Breast epithelium (tissue), 4 donors: ENCODE measurements at regions not wholly inside any gene's neighbourhood (a gene's known extent, or its start where the extent isn't known, plus 50 kb on each side); places are given as distances from the start of the nearest gene placed in this dataset.
A peak's percentile ranks its signal among the peaks of the same experiment; 100 is the strongest.

ENCODE experiments used
- DNase-seq, 2 donors: peaks; one replicate each; pipeline ENCODE4 v3.0.0-alpha.2; 2019; ENCODE audit warnings: low spot score in 2 of 2
- H3K27ac ChIP-seq, 2 donors: fragments of 200-600 bp; sonication (generic) in 1 of 2; one replicate each; pipeline ENCODE4 v1.5.1; 2016 to 2019; ENCODE audit warnings: mild to moderate bottlenecking in 1 of 2
- H3K27me3 ChIP-seq, 2 donors: fragments of 200-600 bp; sonication (generic) in 1 of 2; one replicate each; pipeline versions ENCODE4 v1.5.1 to v1.6.0; 2017 to 2019; ENCODE audit warnings: control low read depth in 1 of 2, mild to moderate bottlenecking in 1 of 2
- H3K36me3 ChIP-seq: fragments of 200-600 bp; one replicate; pipeline ENCODE4 v1.5.1; 2019
- H3K4me1 ChIP-seq, 2 donors: fragments of 200-600 bp; sonication (generic); one replicate each; pipeline ENCODE4 v1.5.1; 2016 to 2019; ENCODE audit warnings: control low read depth in 1 of 2
- H3K4me3 ChIP-seq, 3 donors: fragments of 200-600 bp; sonication (generic); 1 replicate in 2 of 3; 2 replicates in 1 of 3; pipeline ENCODE4 v1.5.1; 2016 to 2019; ENCODE audit warnings: mild to moderate bottlenecking in 3 of 3, moderate library complexity in 2 of 3
- H3K9me3 ChIP-seq, 2 donors: fragments of 200-600 bp; sonication (generic) in 1 of 2; one replicate each; pipeline ENCODE4 v1.5.1; 2016 to 2019; ENCODE audit warnings: control low read depth in 1 of 2
- CTCF ChIP-seq, 3 donors: fragments of 450-650 bp; IDR thresholded peaks; one replicate each; pipeline ENCODE4 v1.5.1; 2016 to 2017; ENCODE audit warnings: antibody characterized with exemption in 3 of 3, mild to moderate bottlenecking in 3 of 3, moderate library complexity in 3 of 3
- POLR2A ChIP-seq: fragments of 450-650 bp; IDR thresholded peaks from one replicate; pipeline ENCODE4 v1.6.1; 2016; ENCODE audit warnings: antibody characterized with exemption, mild to moderate bottlenecking, moderate library complexity
- POLR2AphosphoS5 ChIP-seq, 3 donors: sonication (generic); formaldehyde crosslinking; IDR thresholded peaks; one replicate each; pipeline ENCODE4 v1.6.1; 2017; ENCODE audit warnings: antibody characterized with exemption in 3 of 3
- intact Hi-C: fragments of 100-400 bp; cut with DNase I; formaldehyde crosslinking; loops from one replicate; pipeline ENCODE4 v1.15.1; 2023; ENCODE audit warnings: low total_unique reads

DNA sequence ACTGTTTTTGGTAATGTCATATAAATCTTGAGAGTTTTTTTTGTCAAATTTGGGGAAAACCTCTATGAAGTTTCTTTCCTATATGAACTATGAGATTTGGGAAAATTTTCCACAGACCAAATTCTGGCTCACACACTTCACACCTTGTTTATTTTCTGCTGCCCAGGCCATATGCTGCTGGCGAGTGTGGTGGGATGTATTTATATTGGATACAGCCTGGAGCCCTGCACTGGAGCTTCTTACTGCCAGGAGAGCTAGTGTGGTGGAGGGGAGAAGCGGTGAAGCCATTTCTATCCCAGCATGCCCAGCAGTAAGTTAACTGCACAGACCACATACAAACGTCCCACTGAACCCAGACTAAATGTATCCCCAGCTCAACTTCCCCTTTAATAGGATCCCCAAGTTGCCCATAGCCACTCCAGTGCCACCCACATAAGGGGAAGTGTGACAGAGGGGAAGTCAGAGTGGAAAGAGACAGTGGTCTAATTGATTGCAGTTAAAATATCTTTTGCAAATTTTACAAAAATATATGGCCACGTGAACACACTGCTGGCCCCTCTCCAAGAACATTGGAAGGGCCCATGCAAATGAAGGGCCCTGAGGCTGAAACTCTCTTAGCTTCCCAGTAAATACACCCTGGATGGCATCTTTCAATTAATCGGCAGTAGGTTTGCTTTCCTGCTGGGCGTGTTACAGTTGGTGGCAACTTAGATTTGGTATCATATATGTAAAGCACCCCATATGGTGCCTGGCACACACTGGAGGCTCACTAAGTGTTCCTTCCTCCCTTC lies 146.6 kb upstream of the ITGA6 start:
- no peak for DNase-seq
- intact Hi-C loops: no loop called here
- H3K27ac ChIP-seq: no peak overlapping the region
- H3K4me3 ChIP-seq: no peak overlapping the region
- no peaks in the 10 kb centered on the region for H3K27me3 ChIP-seq
- no peaks in the 10 kb centered on the region for H3K36me3 ChIP-seq
- H3K9me3 ChIP-seq: no peaks in the 10 kb centered on the region
- no peaks in the 10 kb centered on the region for H3K4me1 ChIP-seq
- TF ChIP-seq POLR2AphosphoS5 (IDR thresholded peaks at IDR 0.05) (no peak), POLR2A (no peak), CTCF (IDR thresholded peaks at IDR 0.05) (no peak)

DNA sequence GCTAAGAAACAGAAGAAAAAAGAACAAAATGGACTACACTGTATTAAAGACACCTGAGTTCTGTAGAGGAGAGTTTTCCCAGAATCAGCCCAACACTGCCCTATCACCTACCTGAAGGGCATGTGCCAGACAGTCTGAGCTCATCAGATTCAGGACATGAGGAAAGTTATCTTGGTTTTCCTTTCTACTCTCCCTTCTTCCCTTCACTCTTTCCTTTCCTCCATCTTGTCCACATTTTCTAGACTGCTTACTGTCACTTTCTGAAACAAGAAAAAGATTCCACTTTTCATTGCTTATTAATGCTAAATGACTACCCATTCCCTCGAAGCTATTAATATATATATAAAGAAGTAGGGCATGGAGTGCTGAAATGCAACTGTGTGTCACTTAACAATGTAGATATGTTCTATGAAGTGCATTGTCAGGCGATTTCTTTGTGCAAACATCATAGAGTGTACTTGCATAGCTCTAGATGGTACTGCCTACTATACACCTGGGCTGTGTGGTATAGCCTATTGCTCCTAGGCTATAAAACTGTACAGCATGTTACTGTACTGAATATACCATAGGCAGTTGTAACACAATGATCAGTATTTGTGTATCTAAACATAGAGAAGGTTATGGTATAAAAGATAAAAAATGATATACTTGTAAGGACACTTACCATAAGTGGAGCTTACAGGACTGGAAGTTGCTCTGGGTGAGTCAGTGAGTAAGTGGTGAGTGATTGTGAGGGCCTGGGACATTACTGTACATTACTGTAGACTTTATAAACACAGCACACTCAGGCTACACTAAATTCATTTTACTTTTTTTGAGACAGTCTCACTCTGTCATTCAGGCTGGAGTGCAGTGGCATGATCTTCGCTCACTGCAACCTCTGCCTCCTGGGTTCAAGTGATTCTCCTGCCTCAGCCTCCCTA lies 145.5 kb upstream of the ITGA6 start:
- intact Hi-C loops: no loop called here
- H3K4me1 ChIP-seq: no peaks in the 10 kb centered on the region
- H3K36me3 ChIP-seq: no peaks in the 10 kb centered on the region
- no peak overlapping the region for H3K4me3 ChIP-seq
- H3K27me3 ChIP-seq: no peaks in the 10 kb centered on the region
- H3K27ac ChIP-seq: no peak overlapping the region
- no peaks in the 10 kb centered on the region for H3K9me3 ChIP-seq
- TF ChIP-seq POLR2A (no peak), POLR2AphosphoS5 (IDR thresholded peaks at IDR 0.05) (no peak), CTCF (IDR thresholded peaks at IDR 0.05) (no peak)
- DNase-seq: no peak

DNA sequence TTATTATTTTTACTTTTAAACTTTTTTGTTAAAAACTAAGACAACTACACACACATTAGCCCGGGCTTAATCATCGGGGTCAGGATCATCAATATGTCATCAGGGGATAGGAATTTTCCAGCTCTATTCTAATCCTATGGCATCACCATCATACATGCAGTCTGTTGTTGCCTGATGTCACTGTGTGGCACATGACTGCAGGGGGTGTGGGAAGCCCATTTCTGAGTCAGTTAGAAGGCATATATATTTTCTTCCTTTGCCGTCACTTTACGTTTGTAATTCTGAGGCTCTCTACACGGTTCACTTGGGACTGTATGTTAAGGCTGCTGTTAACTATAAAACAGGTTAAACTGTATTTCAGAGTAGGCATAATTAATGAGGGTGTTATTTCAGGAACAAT lies 144.4 kb upstream of the ITGA6 start:
- Histone ChIP-seq H3K27me3 (no peaks in the 10 kb centered on the region), H3K9me3 (no peaks in the 10 kb centered on the region), H3K36me3 (no peaks in the 10 kb centered on the region), H3K4me3 (no peak overlapping the region), H3K27ac (no peak overlapping the region), H3K4me1 (no peaks in the 10 kb centered on the region)
- intact Hi-C loops: no loop called here
- TF ChIP-seq CTCF (IDR thresholded peaks at IDR 0.05): no peak
- no peak for TF ChIP-seq POLR2AphosphoS5 (IDR thresholded peaks at IDR 0.05)
- no peak for TF ChIP-seq POLR2A
- no peak for DNase-seq

GRCh38 chr2:172283476-172283875 lies 143.9 kb upstream of the ITGA6 start:
- TF ChIP-seq POLR2AphosphoS5 (IDR thresholded peaks at IDR 0.05) (no peak), POLR2A (no peak), CTCF (IDR thresholded peaks at IDR 0.05) (no peak)
- intact Hi-C loops: no loop called here
- Histone ChIP-seq H3K4me3 (no peak overlapping the region), H3K36me3 (no peaks in the 10 kb centered on the region), H3K27me3 (no peaks in the 10 kb centered on the region), H3K4me1 (no peaks in the 10 kb centered on the region), H3K27ac (no peak overlapping the region), H3K9me3 (no peaks in the 10 kb centered on the region)
- no peak for DNase-seq

DNA sequence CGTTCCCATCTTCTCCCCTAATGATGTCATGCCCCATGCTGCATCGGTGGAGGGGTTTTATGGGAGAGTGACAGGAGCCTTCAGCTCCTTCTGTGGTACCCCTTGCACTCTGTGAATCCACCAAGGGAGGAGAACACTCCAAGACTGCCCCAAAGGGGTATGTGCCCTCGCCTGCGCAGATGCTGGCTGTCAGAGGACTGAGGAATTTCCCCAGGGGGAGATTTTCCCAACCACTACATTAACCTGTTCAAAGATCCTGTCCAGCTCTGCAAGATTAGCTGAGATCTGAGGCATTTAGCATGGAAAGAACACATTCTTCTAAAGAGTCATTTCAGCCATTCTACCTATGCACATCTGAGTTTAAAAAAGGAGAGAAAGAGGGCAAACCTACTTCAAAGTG lies 143.2 kb upstream of the ITGA6 start:
- Histone ChIP-seq H3K27ac (peak overlapping the region in 1 of 2 donors; percentile 64), H3K9me3 (no peaks in the 10 kb centered on the region), H3K27me3 (no peaks in the 10 kb centered on the region), H3K4me1 (no peaks in the 10 kb centered on the region), H3K4me3 (no peak overlapping the region), H3K36me3 (no peaks in the 10 kb centered on the region)
- no peak for DNase-seq
- no peak for TF ChIP-seq POLR2A
- TF ChIP-seq CTCF (IDR thresholded peaks at IDR 0.05): no peak
- TF ChIP-seq POLR2AphosphoS5 (IDR thresholded peaks at IDR 0.05): no peak
- intact Hi-C loops: no loop called here
